ENCODE measurements at regions not wholly inside any gene's neighbourhood (a gene's known extent, or its start where the extent isn't known, plus 50 kb on each side); places are given as distances from the start of the nearest gene placed in this dataset.

DNA sequence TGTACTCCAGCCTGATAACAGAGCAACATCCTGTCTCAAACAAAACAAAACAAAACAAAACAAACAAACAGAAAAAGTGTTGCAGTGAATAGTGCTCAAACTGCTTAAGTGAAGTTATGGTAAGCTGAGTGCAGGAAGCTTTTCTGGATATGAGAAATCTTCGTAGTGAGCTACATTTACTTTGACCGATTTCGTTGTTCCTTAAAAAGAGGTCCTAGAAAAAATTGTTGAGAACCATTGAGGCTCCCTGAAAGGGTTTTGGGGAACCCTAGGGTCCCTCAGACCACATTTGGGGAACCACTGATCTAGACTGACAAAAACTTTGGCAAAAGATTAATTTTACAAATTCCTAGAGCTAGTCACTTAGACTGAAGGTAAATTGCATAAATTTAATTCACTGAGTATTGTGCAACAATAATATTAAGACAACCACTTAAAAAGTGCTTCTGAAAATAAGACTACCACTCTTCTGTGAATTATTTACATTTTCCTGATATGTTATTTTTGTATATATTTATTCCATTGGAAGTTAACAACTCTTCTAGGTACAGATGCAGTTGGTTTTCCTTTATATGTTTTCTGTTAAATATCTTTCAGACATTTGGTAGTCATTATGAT is 149.6 kb downstream of the FHIP1A start:
- Histone ChIP-seq H3K4me3 (no peak overlapping the region), H3K27me3 (no peaks in the 10 kb centered on the region), H3K4me1 (no peaks in the 10 kb centered on the region), H3K9me3 (no peaks in the 10 kb centered on the region), H3K36me3 (no peaks in the 10 kb centered on the region), H3K27ac (no peak overlapping the region)
- ATAC-seq (no peak), DNase-seq (no peak)
- TF ChIP-seq CTCF (IDR thresholded peaks at IDR 0.05), result no peak
- intact Hi-C loops (cut with DNase I), result no loop called here

- no peaks in the 10 kb centered on the region for H3K9me3 ChIP-seq
- DNase-seq (no peak), ATAC-seq (no peak)
- no peak for TF ChIP-seq CTCF (IDR thresholded peaks at IDR 0.05)
- intact Hi-C loops (cut with DNase I), result no loop called here
- H3K36me3 ChIP-seq, result no peaks in the 10 kb centered on the region
- H3K4me3 ChIP-seq, result no peak overlapping the region
- H3K27me3 ChIP-seq, result no peaks in the 10 kb centered on the region
- H3K27ac ChIP-seq, result no peak overlapping the region
- no peaks in the 10 kb centered on the region for H3K4me1 ChIP-seq
Observed at GRCh38 chr4:151559595-151559994, 150.6 kb downstream of the FHIP1A start.

DNA sequence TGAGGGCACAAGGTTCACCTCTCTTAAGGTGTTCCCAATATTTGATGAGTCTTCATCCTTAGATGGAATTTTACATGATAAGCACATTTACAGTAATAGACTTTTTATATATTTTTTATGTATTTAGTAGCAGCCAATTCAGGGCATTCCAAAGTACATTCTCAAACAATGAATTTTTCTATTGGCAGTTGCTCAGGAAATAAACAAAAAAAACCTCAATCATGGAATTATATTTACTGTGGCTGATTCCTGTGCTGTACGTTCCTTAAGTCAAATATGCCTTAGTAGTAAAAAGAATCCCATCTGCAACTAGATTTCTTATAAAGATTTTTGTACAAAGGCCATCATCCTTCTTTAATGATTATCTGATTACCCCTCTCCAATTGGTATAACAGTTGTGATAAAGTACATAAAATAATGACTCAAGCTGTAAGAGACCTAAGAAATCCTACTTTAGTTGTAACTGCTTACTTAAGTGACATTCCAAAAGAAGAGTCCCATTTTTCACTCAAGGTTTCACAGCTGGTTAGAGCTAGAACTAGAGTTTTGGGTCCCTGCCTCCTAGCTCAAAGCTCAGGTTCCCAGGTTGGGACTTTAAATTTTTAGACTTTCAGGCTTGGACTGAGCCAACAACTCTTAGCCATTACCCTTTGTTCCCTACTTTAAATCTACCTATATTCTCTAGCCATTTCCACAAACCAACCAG is 152.7 kb downstream of the FHIP1A start:
- Histone ChIP-seq H3K36me3 (no peaks in the 10 kb centered on the region), H3K27ac (no peak overlapping the region), H3K4me1 (no peaks in the 10 kb centered on the region), H3K27me3 (no peaks in the 10 kb centered on the region), H3K4me3 (no peak overlapping the region), H3K9me3 (no peaks in the 10 kb centered on the region)
- no peak for ATAC-seq
- no peak for TF ChIP-seq CTCF (IDR thresholded peaks at IDR 0.05)
- no peak for DNase-seq
- intact Hi-C loops (cut with DNase I), result no loop called here

DNA sequence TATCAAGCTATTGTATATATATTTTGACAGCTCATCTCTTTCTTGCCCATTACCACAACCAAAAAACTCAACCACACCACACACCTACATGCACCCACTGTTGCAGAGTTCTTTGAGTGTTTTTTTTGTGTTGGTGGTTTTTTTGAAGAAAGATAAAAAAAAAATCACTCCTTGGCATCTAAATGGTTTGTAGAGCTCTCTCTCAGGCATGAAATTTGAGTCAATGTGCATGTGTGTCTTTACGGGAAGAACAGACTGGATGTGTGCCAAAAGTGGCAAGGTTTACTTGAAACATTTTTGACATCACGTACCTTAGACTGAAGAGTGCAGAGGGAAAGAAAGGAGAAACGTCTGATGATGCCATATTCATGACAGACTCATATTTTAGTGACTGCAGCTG is 154.2 kb downstream of the FHIP1A start:
- intact Hi-C loops (cut with DNase I), result no loop called here
- no peak overlapping the region for H3K27ac ChIP-seq

GRCh38 chr4:151564321-151564720 is 155.3 kb downstream of the FHIP1A start:
- no peak for DNase-seq
- Histone ChIP-seq H3K27ac (no peak overlapping the region), H3K4me3 (no peak overlapping the region), H3K27me3 (no peaks in the 10 kb centered on the region), H3K36me3 (no peaks in the 10 kb centered on the region), H3K9me3 (no peaks in the 10 kb centered on the region), H3K4me1 (no peaks in the 10 kb centered on the region)
- intact Hi-C loops (cut with DNase I), result no loop called here
- TF ChIP-seq CTCF (IDR thresholded peaks at IDR 0.05), result no peak
- ATAC-seq, result no peak

More for the DNA sequence above, 154.2 kb downstream of the FHIP1A start:
- DNase-seq (no peak), ATAC-seq (no peak)
- H3K4me3 ChIP-seq, result no peak overlapping the region
- H3K9me3 ChIP-seq, result no peaks in the 10 kb centered on the region
- H3K27me3 ChIP-seq, result no peaks in the 10 kb centered on the region
- H3K4me1 ChIP-seq, result no peaks in the 10 kb centered on the region
- no peaks in the 10 kb centered on the region for H3K36me3 ChIP-seq
- no peak for TF ChIP-seq CTCF (IDR thresholded peaks at IDR 0.05)
